HepG2 (cell line): ENCODE measurements at regions not wholly inside any gene's neighbourhood (a gene's known extent, or its start where the extent isn't known, plus 50 kb on each side); places are given as distances from the start of the nearest gene placed in this dataset.
A peak's percentile ranks its signal among the peaks of the same experiment; 100 is the strongest.

Experiments
- ATAC-seq: fragments of 200-7000 bp; cut with Tn5 transposase; 3 replicates; pipeline ENCODE4 v1.9.1; 2020; ENCODE audit warnings: mild to moderate bottlenecking, moderate library complexity
- BruUV-seq: library from RNA; stranded (reverse); fragments of 400-500 nt; replicated peaks from 2 replicates; lab custom pipeline; 2021; lab: Mats Ljungman, UMichigan
- CTCF ChIA-PET: fragments of 300-600 bp; formaldehyde crosslinking; extraction: SDS; loops from one replicate; lab custom pipeline; 2021; ENCODE audit warnings: low total read pairs, inconsistent platforms, low intra/inter-chr PET ratio; lab: Yijun Ruan, JAX
- POLR2A ChIA-PET: fragments of 350-600 bp; sonication (Branson Sonifier 250); formaldehyde crosslinking; loops from one replicate; lab custom pipeline; 2020; ENCODE audit warnings: antibody characterized with exemption, inconsistent platforms; lab: Yijun Ruan, JAX
- DNase-seq: peaks from one replicate; pipeline ENCODE4 v3.0.0-alpha.2; 2015; ENCODE audit warnings: low spot score
- FAIRE-seq: peaks from 3 replicates; lab custom pipeline; 2011; peaks lifted over from hg19 to GRCh38; lab: Jason Lieb, UNC
- H2AFZ ChIP-seq: one replicate; pipeline ENCODE4 v1.6.1; 2011; ENCODE audit warnings: low read length, inconsistent platforms
- H3K27ac ChIP-seq: fragments of 300-600 bp; 3 replicates; pipeline ENCODE4 v1.8.0; 2011; ENCODE audit warnings: mixed run types, mild to moderate bottlenecking, mixed read lengths, low read length, inconsistent platforms; ENCODE audit not compliant: insufficient read depth; ENCODE audit errors: extremely low read length
- H3K27me3 ChIP-seq, 2 experiments: fragments of 200-600 bp in 1 of 2; 2 replicates in 1 of 2; 3 replicates in 1 of 2; pipeline versions ENCODE4 v1.6.0 to v1.8.0; 2011; ENCODE audit warnings: low read length in 2 of 2, mild to moderate bottlenecking in 2 of 2, moderate library complexity in 2 of 2, inconsistent platforms in 1 of 2; ENCODE audit not compliant: insufficient read depth in 2 of 2, control insufficient read depth in 1 of 2
- H3K36me3 ChIP-seq, 2 experiments: fragments of 200-600 bp in 1 of 2; replicated peaks in 1 of 2; 2 replicates in 1 of 2; 3 replicates in 1 of 2; pipeline versions ENCODE4 v1.5.1 to v1.8.0; 2011; ENCODE audit warnings: low read length in 2 of 2, inconsistent platforms in 1 of 2; ENCODE audit not compliant: insufficient read depth in 2 of 2, control insufficient read depth in 1 of 2
- H3K4me1 ChIP-seq: 2 replicates; pipeline ENCODE4 v1.5.1; 2012; ENCODE audit warnings: low read length, inconsistent platforms; ENCODE audit not compliant: insufficient read depth
- H3K4me2 ChIP-seq: 2 replicates; pipeline ENCODE4 v1.6.0; 2011; ENCODE audit warnings: low read depth, low read length, inconsistent platforms
- H3K4me3 ChIP-seq, 3 experiments: fragments of 200-600 bp in 1 of 3; sonication (generic), shearing (Covaris generic) in 1 of 3; replicated peaks in 1 of 3; 2 replicates each; pipeline ENCODE4 v1.5.1; 2011 to 2016; ENCODE audit warnings: low read length in 3 of 3, inconsistent platforms in 2 of 3, low read depth in 2 of 3, mild to moderate bottlenecking in 2 of 3, control low read depth in 1 of 3, mixed read lengths in 1 of 3; ENCODE audit not compliant: insufficient read depth in 1 of 3
- H3K79me2 ChIP-seq: one replicate; pipeline ENCODE4 v1.6.1; 2011; ENCODE audit warnings: low read length, inconsistent platforms; ENCODE audit not compliant: insufficient read depth
- H3K9ac ChIP-seq: 2 replicates; pipeline ENCODE4 v1.6.0; 2011; ENCODE audit warnings: mild to moderate bottlenecking, low read depth, low read length, inconsistent platforms; ENCODE audit not compliant: insufficient read depth
- H3K9me3 ChIP-seq: 2 replicates; pipeline ENCODE4 v1.5.1; 2012; ENCODE audit warnings: mild to moderate bottlenecking, low read length
- H4K20me1 ChIP-seq: 2 replicates; pipeline ENCODE4 v1.6.0; 2011; ENCODE audit warnings: inconsistent platforms, mild to moderate bottlenecking, low read length, moderate library complexity; ENCODE audit not compliant: insufficient read depth
- KAT2B ChIP-seq: fragments of 150-350 bp; IDR thresholded peaks from 2 replicates; pipeline ENCODE4 v1.6.1; 2014; ENCODE audit warnings: low read depth, low read length, borderline replicate concordance
- KLF11 ChIP-seq: IDR thresholded peaks from 2 replicates; pipeline ENCODE4 v1.6.1; 2016; ENCODE audit warnings: missing compliant biosample characterization
- MED13 ChIP-seq: sonication (generic); formaldehyde crosslinking; IDR thresholded peaks from 2 replicates; pipeline ENCODE4 v1.5.0; 2020; ENCODE audit warnings: missing genetic modification reagents
- MXD4 ChIP-seq: IDR thresholded peaks from 2 replicates; pipeline ENCODE4 v1.6.1; 2016; ENCODE audit warnings: mild to moderate bottlenecking, missing biosample characterization, missing genetic modification reagents
- PAX8 ChIP-seq: sonication (generic); formaldehyde crosslinking; IDR thresholded peaks from 2 replicates; pipeline ENCODE4 v1.8.0; 2022; ENCODE audit warnings: mild to moderate bottlenecking, missing genetic modification reagents, borderline replicate concordance
- SMAD9 ChIP-seq: sonication (generic); formaldehyde crosslinking; IDR thresholded peaks from 2 replicates; pipeline ENCODE4 v1.5.1; 2020; ENCODE audit warnings: mild to moderate bottlenecking, missing genetic modification reagents
- ZNF431 ChIP-seq: sonication (generic); formaldehyde crosslinking; IDR thresholded peaks from 2 replicates; pipeline ENCODE4 v1.9.0; 2022; ENCODE audit warnings: missing genetic modification reagents, low read depth, mild to moderate bottlenecking, borderline replicate concordance
- WGBS: methylation state at CpG from one replicate; pipeline ENCODE4 v1.1.6; 2017; ENCODE audit warnings: low lambda C conversion rate; 5-methylcytosine and 5-hydroxymethylcytosine counted together
- in situ Hi-C: cut with HindIII; loops from 2 replicates; pipeline ENCODE4 v1.10.0; 2017; ENCODE audit warnings: low pct_unique_long_range_greater_than_20kb; ENCODE audit not compliant: extremely low pct_ligation_motif_present
- intact Hi-C: fragments of 100-400 bp; cut with micrococcal nuclease; formaldehyde crosslinking; loops from one replicate; pipeline ENCODE4 v1.10.0; 2022; ENCODE audit not compliant: unreplicated experiment
- TF ChIP-seq, protein P1 (sequence below): sonication (generic); formaldehyde crosslinking; IDR thresholded peaks from 2 replicates; pipeline ENCODE4 v1.5.0; 2020; ENCODE audit warnings: missing genetic modification reagents
- TF ChIP-seq, protein P2 (sequence below): sonication (generic); formaldehyde crosslinking; IDR thresholded peaks from 2 replicates; pipeline ENCODE4 v1.5.0; 2020; ENCODE audit warnings: missing genetic modification reagents, mild to moderate bottlenecking, borderline replicate concordance
- TF ChIP-seq, protein P3 (sequence below): sonication (generic); formaldehyde crosslinking; IDR thresholded peaks from 2 replicates; pipeline ENCODE4 v1.4.0; 2020; ENCODE audit warnings: mild to moderate bottlenecking, missing genetic modification reagents

DNA sequence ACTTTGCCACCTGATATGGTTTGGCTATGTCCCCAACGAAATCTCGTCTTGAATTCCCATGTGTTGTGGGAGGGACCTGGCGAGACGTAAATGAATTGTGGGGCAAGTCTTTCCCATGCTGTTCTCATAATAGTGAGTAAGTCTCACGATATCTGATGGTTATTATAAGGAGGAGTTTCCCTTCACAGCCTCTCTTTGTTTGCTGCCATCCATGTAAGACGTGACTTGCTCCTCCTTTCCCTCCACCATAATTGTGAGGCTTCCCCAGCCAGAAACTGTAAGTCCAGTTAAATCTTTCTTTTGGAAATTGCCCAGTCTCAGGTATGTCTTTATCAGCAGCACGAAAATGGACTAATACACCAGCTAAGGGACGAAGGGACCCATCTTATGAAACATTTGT, 1303.3 kb downstream of the SUCLG1 start:
- H3K27ac ChIP-seq = no peak overlapping the region
- no peaks in the 10 kb centered on the region for H3K36me3 ChIP-seq
- no peak overlapping the region for H2AFZ ChIP-seq
- no peak overlapping the region for H3K4me3 ChIP-seq
- no peak overlapping the region for H3K4me2 ChIP-seq
- no peaks in the 10 kb centered on the region for H3K27me3 ChIP-seq
- intact Hi-C loops = no loop called here
- H3K79me2 ChIP-seq = no peaks in the 10 kb centered on the region
- no peak for ATAC-seq
- TF ChIP-seq ZNF431 = peak; percentile 89; the same call in 1 of the 2 replicates
- TF ChIP-seq, protein P1, sequence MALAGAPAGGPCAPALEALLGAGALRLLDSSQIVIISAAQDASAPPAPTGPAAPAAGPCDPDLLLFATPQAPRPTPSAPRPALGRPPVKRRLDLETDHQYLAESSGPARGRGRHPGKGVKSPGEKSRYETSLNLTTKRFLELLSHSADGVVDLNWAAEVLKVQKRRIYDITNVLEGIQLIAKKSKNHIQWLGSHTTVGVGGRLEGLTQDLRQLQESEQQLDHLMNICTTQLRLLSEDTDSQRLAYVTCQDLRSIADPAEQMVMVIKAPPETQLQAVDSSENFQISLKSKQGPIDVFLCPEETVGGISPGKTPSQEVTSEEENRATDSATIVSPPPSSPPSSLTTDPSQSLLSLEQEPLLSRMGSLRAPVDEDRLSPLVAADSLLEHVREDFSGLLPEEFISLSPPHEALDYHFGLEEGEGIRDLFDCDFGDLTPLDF (CRISPR knock-in tag) = no peak
- no peaks in the 10 kb centered on the region for H3K4me1 ChIP-seq
- BruUV-seq = no TSS peak
- WGBS = 12% methylated on average over 8 of the region's 8 CpGs
- no peak for FAIRE-seq
- peaks cover 42% of the 10 kb centered on the region for H3K9me3 ChIP-seq
- in situ Hi-C loops = no loop called here
- DNase-seq = no peak
- POLR2A ChIA-PET = no interaction called here
- no peaks in the 10 kb centered on the region for H4K20me1 ChIP-seq
- CTCF ChIA-PET = no interaction called here
- H3K9ac ChIP-seq = no peak overlapping the region

DNA sequence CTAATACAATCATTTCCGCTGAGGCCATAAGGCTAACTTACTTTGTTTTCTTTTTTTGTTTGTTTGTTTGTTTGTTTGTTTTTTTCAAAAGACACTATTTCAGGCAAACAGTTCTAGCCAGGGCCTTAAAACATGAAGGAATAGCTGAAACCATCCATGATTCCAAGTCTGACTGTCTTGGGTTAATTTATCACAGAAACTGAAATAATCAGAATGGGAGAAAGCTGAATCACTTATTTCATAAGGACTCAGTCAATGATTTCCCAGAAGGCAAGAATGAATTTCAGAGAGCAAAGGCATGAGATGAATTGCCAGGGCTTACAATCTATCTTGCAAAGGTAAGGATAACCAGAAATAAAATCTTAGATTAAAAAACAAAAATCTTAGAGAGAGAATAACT, 1315.1 kb downstream of the SUCLG1 start:
- POLR2A ChIA-PET = no interaction called here
- 39% methylated on average over 1 of the region's 1 CpG for WGBS
- DNase-seq (no peak), ATAC-seq (no peak), FAIRE-seq (no peak)
- no peaks in the 10 kb centered on the region for H3K4me1 ChIP-seq
- CTCF ChIA-PET = no interaction called here
- in situ Hi-C loops (no loop called here), intact Hi-C loops (no loop called here)
- no peaks in the 10 kb centered on the region for H3K27me3 ChIP-seq
- H3K36me3 ChIP-seq = no peaks in the 10 kb centered on the region
- H3K9ac ChIP-seq = no peak overlapping the region
- H4K20me1 ChIP-seq = no peaks in the 10 kb centered on the region
- H3K4me3 ChIP-seq = no peak overlapping the region
- H2AFZ ChIP-seq = no peak overlapping the region
- BruUV-seq = no TSS peak
- no peak overlapping the region for H3K27ac ChIP-seq
- H3K79me2 ChIP-seq = no peaks in the 10 kb centered on the region
- peaks cover 56% of the 10 kb centered on the region for H3K9me3 ChIP-seq
- no peak overlapping the region for H3K4me2 ChIP-seq
- TF ChIP-seq, protein P2, sequence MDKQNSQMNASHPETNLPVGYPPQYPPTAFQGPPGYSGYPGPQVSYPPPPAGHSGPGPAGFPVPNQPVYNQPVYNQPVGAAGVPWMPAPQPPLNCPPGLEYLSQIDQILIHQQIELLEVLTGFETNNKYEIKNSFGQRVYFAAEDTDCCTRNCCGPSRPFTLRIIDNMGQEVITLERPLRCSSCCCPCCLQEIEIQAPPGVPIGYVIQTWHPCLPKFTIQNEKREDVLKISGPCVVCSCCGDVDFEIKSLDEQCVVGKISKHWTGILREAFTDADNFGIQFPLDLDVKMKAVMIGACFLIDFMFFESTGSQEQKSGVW (CRISPR knock-in tag) = no peak
- TF ChIP-seq SMAD9 = no peak
- no peak for TF ChIP-seq PAX8 (CRISPR knock-in tag)
- TF ChIP-seq KAT2B = no peak
- no peak for TF ChIP-seq MXD4 (CRISPR knock-in tag)
- TF ChIP-seq KLF11 (CRISPR knock-in tag) = no peak
- TF ChIP-seq, protein P3, sequence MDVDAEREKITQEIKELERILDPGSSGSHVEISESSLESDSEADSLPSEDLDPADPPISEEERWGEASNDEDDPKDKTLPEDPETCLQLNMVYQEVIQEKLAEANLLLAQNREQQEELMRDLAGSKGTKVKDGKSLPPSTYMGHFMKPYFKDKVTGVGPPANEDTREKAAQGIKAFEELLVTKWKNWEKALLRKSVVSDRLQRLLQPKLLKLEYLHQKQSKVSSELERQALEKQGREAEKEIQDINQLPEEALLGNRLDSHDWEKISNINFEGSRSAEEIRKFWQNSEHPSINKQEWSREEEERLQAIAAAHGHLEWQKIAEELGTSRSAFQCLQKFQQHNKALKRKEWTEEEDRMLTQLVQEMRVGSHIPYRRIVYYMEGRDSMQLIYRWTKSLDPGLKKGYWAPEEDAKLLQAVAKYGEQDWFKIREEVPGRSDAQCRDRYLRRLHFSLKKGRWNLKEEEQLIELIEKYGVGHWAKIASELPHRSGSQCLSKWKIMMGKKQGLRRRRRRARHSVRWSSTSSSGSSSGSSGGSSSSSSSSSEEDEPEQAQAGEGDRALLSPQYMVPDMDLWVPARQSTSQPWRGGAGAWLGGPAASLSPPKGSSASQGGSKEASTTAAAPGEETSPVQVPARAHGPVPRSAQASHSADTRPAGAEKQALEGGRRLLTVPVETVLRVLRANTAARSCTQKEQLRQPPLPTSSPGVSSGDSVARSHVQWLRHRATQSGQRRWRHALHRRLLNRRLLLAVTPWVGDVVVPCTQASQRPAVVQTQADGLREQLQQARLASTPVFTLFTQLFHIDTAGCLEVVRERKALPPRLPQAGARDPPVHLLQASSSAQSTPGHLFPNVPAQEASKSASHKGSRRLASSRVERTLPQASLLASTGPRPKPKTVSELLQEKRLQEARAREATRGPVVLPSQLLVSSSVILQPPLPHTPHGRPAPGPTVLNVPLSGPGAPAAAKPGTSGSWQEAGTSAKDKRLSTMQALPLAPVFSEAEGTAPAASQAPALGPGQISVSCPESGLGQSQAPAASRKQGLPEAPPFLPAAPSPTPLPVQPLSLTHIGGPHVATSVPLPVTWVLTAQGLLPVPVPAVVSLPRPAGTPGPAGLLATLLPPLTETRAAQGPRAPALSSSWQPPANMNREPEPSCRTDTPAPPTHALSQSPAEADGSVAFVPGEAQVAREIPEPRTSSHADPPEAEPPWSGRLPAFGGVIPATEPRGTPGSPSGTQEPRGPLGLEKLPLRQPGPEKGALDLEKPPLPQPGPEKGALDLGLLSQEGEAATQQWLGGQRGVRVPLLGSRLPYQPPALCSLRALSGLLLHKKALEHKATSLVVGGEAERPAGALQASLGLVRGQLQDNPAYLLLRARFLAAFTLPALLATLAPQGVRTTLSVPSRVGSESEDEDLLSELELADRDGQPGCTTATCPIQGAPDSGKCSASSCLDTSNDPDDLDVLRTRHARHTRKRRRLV (CRISPR knock-in tag) = no peak
- no peak for TF ChIP-seq MED13
